Activated CD4-positive, alpha-beta T cell treated with anti-CD3 and anti-CD28 coated beads for 36 hours (primary cell): ENCODE measurements at regions not wholly inside any gene's neighbourhood (a gene's known extent, or its start where the extent isn't known, plus 50 kb on each side); places are given as distances from the start of the nearest gene placed in this dataset.

Source experiments
- ATAC-seq: fragments of 200-7000 bp; cut with Tn5 transposase; one replicate; pipeline ENCODE4 v1.10.0; 2021; ENCODE audit warnings: mild to moderate bottlenecking, moderate library complexity
- CTCF ChIA-PET: fragments of 350-600 bp; sonication (Branson Sonifier 250); formaldehyde crosslinking; loops from one replicate; lab custom pipeline; 2021; ENCODE audit warnings: antibody characterized with exemption; lab: Charles Lee
- POLR2A ChIA-PET: fragments of 350-600 bp; sonication (Branson Sonifier 250); formaldehyde crosslinking; loops from one replicate; lab custom pipeline; 2021; ENCODE audit warnings: antibody characterized with exemption, inconsistent platforms; lab: Charles Lee
- DNase-seq: peaks from one replicate; pipeline ENCODE4 v3.0.0-alpha.2; 2020
- H3K27ac Mint-ChIP-seq: one replicate; pipeline ENCODE4 v1.8.0; 2021; ENCODE audit warnings: mixed read lengths
- H3K27me3 Mint-ChIP-seq: one replicate; pipeline ENCODE4 v1.8.0; 2021; ENCODE audit warnings: mixed read lengths
- H3K36me3 Mint-ChIP-seq: one replicate; pipeline ENCODE4 v1.8.0; 2021; ENCODE audit warnings: low read depth, mixed read lengths
- H3K4me1 Mint-ChIP-seq: one replicate; pipeline ENCODE4 v1.8.0; 2021; ENCODE audit warnings: mixed read lengths
- H3K4me3 Mint-ChIP-seq: one replicate; pipeline ENCODE4 v1.8.0; 2021; ENCODE audit warnings: mild to moderate bottlenecking, moderate library complexity, mixed read lengths
- H3K9me3 Mint-ChIP-seq: one replicate; pipeline ENCODE4 v1.8.0; 2021; ENCODE audit warnings: low read depth, mixed read lengths
- intact Hi-C, 2 experiments: fragments of 100-400 bp; cut with DNase I in 1 of 2; cut with micrococcal nuclease in 1 of 2; formaldehyde crosslinking; loops; one replicate each; pipeline versions ENCODE4 v1.14.2 to v1.15.1; 2022 to 2024; cut with DNase I, micrococcal nuclease

DNA sequence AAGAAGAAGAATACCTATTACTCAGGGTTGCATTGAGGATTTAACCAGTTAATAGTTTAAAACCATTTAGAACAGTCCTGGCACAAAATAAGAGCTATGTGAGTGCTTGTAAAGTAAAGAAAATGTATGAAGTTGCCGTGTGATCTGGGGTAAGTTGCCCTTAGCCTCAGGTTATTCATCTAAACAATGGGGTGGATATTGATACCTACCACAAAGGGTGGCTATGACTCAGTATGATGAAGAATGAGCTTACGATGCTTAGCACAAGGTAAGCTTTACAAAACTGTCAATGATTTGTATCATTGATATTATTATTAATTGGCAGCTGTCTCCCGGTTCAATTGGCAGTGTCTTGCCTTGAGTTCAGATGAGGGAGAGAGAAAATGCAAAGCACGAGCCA lies 149.4 kb upstream of the PITX1 start:
- ChIA-PET POLR2A (no interaction called here), CTCF (interaction anchor here (0.7 to 0.9 kb wide), 3 partner anchors 81 to 715 kb away, joined by 3 to 5 read pairs (median 4); no protein-coding TSS in a partner anchor)
- H3K4me3 Mint-ChIP-seq: no peak overlapping the region
- DNase-seq (no peak), ATAC-seq (no peak)
- no peaks in the 10 kb centered on the region for H3K36me3 Mint-ChIP-seq
- H3K9me3 Mint-ChIP-seq: no peaks in the 10 kb centered on the region
- intact Hi-C loops: no loop called here
- peaks cover 6% of the 10 kb centered on the region for H3K4me1 Mint-ChIP-seq
- H3K27ac Mint-ChIP-seq: no peak overlapping the region
- H3K27me3 Mint-ChIP-seq: no peaks in the 10 kb centered on the region

DNA sequence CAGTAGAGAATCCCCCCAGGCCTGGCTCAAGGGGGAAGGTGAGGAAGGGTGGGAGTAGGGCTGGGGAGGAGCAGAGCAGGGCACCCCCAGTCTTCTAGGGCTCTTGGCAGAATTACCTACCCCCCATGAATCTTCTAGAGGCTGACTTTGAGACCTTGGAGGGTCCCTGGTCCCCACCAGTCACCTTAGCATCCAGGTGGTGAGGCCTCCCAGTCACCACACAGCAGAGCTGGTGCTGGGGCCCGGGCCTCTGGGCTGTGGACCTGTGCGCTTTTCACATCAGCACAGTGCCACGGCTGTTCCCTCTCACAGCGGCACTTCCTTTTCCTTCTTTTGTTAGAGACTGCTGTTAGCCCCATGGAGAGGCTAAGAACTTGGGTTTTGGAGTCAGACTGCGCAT lies 148.6 kb upstream of the PITX1 start:
- intact Hi-C loops: no loop called here
- ATAC-seq (no peak), DNase-seq (no peak)
- Mint-ChIP-seq H3K4me1 (peaks cover 6% of the 10 kb centered on the region), H3K27ac (no peak overlapping the region), H3K36me3 (no peaks in the 10 kb centered on the region), H3K27me3 (no peaks in the 10 kb centered on the region), H3K9me3 (no peaks in the 10 kb centered on the region), H3K4me3 (no peak overlapping the region)
- POLR2A ChIA-PET: no interaction called here
- CTCF ChIA-PET: interaction anchor here (0.9 to 1.3 kb wide), 2 partner anchors 19 to 266 kb away, joined by 3 to 5 read pairs; no protein-coding TSS in a partner anchor

DNA sequence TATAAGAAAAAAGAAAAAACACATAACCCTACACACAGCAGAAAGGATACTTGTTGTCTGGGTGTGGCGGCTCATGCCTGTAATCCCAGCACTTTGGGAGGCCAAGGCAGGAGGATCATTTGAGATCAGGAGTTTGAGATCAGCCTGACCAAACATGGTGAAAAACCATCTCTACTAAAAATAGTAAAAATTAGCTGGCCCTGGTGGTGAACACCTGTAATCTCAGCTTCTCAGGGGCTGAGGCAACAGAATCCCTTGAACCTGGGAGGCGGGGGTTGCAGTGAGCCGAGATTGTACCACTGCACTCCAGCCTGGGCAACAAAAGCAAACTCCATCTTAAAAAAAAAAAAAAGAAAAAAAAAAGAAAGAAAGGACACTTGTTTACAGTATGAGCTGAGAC lies 147.6 kb upstream of the PITX1 start:
- H3K4me3 Mint-ChIP-seq: no peak overlapping the region
- no peaks in the 10 kb centered on the region for H3K27me3 Mint-ChIP-seq
- peaks cover 6% of the 10 kb centered on the region for H3K4me1 Mint-ChIP-seq
- intact Hi-C loops: no loop called here
- ChIA-PET POLR2A (no interaction called here), CTCF (interaction anchor here (0.7 to 1.3 kb wide), 3 partner anchors 10 to 120 kb away, joined by 3 to 5 read pairs (median 3); no protein-coding TSS in a partner anchor)
- no peak for DNase-seq
- no peak for ATAC-seq
- no peak overlapping the region for H3K27ac Mint-ChIP-seq
- H3K36me3 Mint-ChIP-seq: no peaks in the 10 kb centered on the region
- no peaks in the 10 kb centered on the region for H3K9me3 Mint-ChIP-seq

DNA sequence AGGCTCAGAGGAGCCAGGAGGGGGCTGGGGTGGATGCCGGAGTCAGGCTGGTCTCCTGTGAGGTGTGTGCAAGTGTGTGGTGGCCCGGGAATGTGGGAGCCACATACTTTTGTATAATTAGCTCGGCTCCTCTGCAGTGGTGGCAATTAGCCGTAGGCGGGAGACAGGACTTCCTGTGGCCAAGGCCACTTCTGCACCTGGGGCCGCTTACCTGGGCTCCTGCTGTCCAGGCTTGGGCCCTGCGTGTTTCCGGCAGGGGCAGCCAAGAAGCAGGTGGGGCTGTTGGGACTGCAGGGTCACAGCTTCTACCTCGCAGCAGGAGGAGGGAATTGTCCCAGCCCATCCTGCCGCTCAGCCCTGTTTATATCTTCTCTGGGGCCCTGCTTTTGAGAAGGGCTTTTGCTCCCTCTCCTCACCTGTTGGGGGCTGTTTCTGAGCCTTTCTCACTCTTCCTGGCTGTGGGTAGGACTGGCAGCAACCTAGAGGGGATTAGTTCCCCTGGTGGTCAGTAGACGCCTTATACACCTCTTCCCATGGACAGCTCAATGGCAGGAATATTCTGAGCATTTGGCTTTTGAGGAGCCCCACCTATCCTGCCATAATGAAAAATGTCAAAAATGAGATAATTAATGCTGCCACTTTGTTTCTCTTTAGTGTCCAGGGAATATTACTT lies 145.4 kb upstream of the PITX1 start:
- H3K9me3 Mint-ChIP-seq: no peaks in the 10 kb centered on the region
- H3K27me3 Mint-ChIP-seq: no peaks in the 10 kb centered on the region
- CTCF ChIA-PET: no interaction called here
- no peak overlapping the region for H3K27ac Mint-ChIP-seq
- no peak for DNase-seq
- no peak overlapping the region for H3K4me3 Mint-ChIP-seq
- POLR2A ChIA-PET: no interaction called here
- intact Hi-C loops: no loop called here
- H3K36me3 Mint-ChIP-seq: no peaks in the 10 kb centered on the region
- no peak for ATAC-seq
- no peaks in the 10 kb centered on the region for H3K4me1 Mint-ChIP-seq

DNA sequence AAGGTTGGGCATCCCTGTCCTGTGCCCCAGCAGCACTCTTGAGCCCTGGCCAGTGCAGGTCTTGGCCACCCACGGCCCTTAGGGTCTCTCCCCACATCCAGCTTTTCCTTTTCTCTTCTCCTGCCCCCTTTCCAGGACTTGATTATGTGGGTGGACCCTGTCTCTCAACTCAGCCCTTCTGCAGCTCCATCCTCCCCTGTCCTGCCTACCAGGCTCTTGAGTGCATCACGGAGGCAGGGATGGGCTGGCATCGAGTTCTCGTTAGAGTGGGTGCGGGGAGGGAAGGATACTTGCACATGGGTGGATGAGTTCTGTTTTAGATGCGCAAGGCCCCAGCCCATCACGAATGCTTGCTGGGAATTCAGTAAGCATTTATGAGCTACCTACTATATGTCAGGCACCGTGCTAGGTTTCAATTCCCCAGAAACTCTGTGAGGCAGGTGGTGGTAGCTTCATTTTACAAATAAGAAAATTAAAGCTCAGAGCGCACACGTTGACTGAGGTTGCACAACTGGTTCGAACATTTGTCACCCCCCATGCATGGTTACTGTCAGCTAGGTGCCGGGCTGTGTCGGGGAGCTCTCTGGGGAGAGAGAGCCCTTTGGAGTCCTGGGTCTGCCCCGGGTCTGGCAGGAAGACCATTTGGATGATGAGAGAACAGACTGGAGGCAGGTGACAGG lies 144.6 kb upstream of the PITX1 start:
- H3K27me3 Mint-ChIP-seq: no peaks in the 10 kb centered on the region
- ChIA-PET POLR2A (no interaction called here), CTCF (no interaction called here)
- no peaks in the 10 kb centered on the region for H3K4me1 Mint-ChIP-seq
- H3K4me3 Mint-ChIP-seq: no peak overlapping the region
- no peak overlapping the region for H3K27ac Mint-ChIP-seq
- intact Hi-C loops: no loop called here
- no peaks in the 10 kb centered on the region for H3K36me3 Mint-ChIP-seq
- H3K9me3 Mint-ChIP-seq: no peaks in the 10 kb centered on the region
- ATAC-seq (no peak), DNase-seq (no peak)

DNA sequence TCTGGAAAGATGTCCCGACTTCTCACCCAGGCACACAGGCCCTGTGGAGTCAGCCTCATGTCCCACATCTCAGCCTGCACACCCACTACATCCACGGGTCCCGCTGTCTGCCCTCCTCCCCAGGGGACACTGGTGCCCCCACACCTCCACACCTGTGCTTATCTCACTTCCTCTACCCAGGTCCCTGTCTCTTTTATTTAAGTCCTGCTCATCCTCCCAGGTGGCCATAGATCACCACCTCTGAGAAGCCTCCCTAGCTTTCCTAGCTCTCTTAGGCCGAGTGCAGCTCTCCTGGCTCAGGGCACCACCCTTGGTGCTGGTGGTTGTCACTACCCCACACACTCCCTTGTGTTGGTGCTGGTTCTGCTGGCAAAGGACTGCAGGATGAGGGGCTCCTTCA lies 143.6 kb upstream of the PITX1 start:
- Mint-ChIP-seq H3K36me3 (no peaks in the 10 kb centered on the region), H3K27ac (no peak overlapping the region), H3K4me3 (no peak overlapping the region), H3K27me3 (peaks cover 1% of the 10 kb centered on the region), H3K4me1 (no peaks in the 10 kb centered on the region), H3K9me3 (no peaks in the 10 kb centered on the region)
- intact Hi-C loops: no loop called here
- ATAC-seq: no peak
- CTCF ChIA-PET: interaction anchor here (1.2 kb wide), 1 partner anchor 14 kb away, joined by 4 read pairs; no protein-coding TSS in a partner anchor
- DNase-seq: no peak
- POLR2A ChIA-PET: no interaction called here

DNA sequence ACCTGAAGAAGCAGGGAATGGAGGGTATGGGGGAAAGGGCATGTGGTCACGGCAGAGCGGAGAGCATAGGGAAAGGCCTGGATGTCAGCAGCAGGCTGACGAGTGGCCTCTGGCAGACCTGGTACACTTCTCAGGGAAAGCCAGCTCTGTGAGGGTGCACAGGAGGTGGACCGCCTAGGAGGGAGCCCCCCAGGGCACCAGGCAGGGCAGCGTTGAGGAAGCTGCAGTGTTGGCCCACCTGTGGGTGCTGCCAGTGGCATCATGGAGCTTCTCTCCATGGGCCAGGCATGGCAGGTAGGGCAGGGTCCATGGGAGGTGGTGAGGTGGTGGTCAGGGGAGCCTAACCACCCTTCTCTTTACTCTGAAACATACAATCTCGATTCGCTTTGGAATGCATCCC lies 143.0 kb upstream of the PITX1 start:
- ChIA-PET CTCF (interaction anchor here (1.1 to 1.2 kb wide), 2 partner anchors 11 to 15 kb away, joined by 3 to 4 read pairs; no protein-coding TSS in a partner anchor), POLR2A (no interaction called here)
- H3K36me3 Mint-ChIP-seq: no peaks in the 10 kb centered on the region
- ATAC-seq (no peak), DNase-seq (no peak)
- H3K27me3 Mint-ChIP-seq: peaks cover 3% of the 10 kb centered on the region
- no peak overlapping the region for H3K4me3 Mint-ChIP-seq
- intact Hi-C loops: no loop called here
- H3K27ac Mint-ChIP-seq: no peak overlapping the region
- H3K9me3 Mint-ChIP-seq: no peaks in the 10 kb centered on the region
- H3K4me1 Mint-ChIP-seq: no peaks in the 10 kb centered on the region

DNA sequence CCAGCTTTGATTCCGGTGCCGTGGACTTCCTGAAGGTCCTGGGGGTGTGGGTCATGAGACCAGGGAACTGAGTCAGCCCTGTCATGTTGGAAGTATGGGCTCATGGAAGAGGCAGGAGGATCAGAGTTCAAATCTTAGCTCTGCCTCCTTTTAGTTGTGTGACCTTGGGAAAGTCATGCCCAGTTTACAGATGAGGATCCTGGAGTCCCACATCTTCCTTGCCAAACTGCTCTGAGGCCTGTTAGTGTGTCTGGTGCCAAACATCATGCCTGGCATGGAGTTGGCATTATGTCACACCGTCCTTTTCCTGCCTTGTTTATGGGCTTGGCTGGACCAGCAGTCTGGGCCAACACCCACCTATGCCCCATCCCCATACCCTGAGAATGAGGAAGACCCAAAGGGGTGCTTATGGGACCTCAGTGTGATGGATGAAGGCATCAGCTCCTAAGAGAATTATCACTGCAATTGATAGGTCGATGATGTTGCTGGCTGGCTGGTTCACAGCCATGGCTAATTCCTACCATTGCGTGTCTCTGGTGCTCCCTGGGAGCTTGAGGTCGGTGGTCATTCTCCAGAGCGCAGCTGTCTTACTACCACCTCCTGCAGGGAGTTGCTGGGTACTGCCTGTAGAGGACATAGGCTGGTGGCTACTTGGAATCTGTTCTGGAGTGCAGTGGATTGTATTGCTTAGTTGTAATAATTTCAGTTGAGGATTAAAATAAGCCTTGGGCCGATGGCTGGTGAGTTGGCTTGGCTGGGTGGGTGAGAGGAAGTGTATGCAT lies 140.5 kb upstream of the PITX1 start:
- ChIA-PET CTCF (no interaction called here), POLR2A (no interaction called here)
- peaks cover 8% of the 10 kb centered on the region for H3K27me3 Mint-ChIP-seq

DNA sequence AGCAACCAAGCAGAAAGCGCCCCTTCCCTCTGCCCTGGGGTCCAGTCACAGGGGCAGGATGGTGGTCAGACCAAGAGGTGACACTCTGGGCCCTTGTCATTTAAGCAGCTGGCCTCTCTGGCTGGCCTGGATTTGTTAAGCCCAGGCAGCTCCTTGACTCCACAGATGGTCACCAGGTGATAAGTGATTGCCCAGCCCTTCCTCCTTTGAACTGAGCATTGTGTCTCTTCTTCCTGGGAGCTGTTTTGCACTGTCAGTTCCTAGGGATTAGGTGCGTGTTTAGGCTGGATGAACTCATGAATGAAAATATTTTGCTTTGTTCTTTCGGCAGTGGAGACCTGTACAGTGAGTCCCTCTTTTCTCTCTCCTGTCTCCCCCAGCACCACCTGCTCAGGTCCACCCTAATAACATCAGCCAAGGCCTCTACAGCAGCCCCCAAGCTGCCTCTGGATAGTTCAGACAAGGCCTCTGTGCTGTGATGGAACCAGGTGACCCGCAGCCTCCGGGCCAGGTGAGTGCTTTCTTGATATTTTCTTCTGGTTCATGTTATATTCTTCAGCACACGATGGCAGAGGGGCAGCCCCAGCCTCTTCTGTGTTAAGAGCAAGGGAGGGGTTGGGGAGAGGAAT lies 139.7 kb upstream of the PITX1 start:
- ATAC-seq: no peak
- ChIA-PET POLR2A (no interaction called here), CTCF (no interaction called here)
- H3K36me3 Mint-ChIP-seq: no peaks in the 10 kb centered on the region
- peaks cover 11% of the 10 kb centered on the region for H3K27me3 Mint-ChIP-seq
- intact Hi-C loops: no loop called here
- DNase-seq: no peak
- H3K27ac Mint-ChIP-seq: no peak overlapping the region
- no peaks in the 10 kb centered on the region for H3K9me3 Mint-ChIP-seq
- H3K4me1 Mint-ChIP-seq: no peaks in the 10 kb centered on the region
- H3K4me3 Mint-ChIP-seq: no peak overlapping the region

More for the DNA sequence above, 140.5 kb upstream of the PITX1 start:
- intact Hi-C loops: no loop called here
- ATAC-seq (no peak), DNase-seq (no peak)
- Mint-ChIP-seq H3K36me3 (no peaks in the 10 kb centered on the region), H3K27ac (no peak overlapping the region), H3K4me3 (no peak overlapping the region), H3K9me3 (no peaks in the 10 kb centered on the region), H3K4me1 (no peaks in the 10 kb centered on the region)

DNA sequence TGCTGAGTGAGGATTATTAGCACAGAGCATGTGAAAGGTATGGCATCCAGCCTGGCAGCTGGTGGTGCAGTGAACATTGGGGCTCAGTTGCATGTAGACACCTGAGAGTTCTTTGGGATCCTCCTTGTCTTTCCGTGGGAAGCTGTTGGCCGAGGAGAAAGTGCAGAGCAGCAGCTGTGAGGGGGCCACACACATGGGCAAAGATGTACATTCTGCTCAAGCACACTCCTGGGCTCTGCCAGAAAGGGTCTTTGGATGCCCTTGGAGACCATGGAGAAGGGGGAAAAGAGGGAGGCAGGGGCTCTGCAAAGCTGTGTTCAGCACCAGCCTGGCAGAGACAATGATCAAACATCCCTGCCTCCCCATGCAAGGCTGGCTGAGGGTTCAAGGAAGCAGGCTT lies 138.7 kb upstream of the PITX1 start:
- Mint-ChIP-seq H3K27ac (no peak overlapping the region), H3K9me3 (no peaks in the 10 kb centered on the region), H3K36me3 (no peaks in the 10 kb centered on the region), H3K27me3 (peaks cover 15% of the 10 kb centered on the region), H3K4me3 (no peak overlapping the region), H3K4me1 (no peaks in the 10 kb centered on the region)
- ChIA-PET POLR2A (no interaction called here), CTCF (no interaction called here)
- DNase-seq (no peak), ATAC-seq (no peak)
- intact Hi-C loops: no loop called here

DNA sequence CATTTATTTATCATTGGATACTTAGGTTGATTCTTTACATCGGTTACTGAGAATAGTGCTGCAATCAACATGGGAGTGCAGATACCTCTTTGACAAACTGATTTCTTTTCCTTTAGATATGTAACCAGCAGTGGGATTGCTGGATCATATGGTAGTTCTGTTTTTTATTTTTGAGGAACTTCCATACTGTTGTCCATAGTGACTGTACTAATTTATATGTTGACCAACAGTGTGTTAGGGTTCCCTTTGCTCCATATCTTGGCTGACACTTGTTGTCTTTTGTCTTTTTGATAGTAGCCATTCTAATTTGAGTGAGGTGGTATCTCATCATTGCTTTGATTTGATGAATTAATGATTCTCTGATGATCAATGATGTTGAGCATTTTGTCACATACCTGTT lies 137.3 kb upstream of the PITX1 start:
- H3K27me3 Mint-ChIP-seq: peaks cover 21% of the 10 kb centered on the region
- H3K36me3 Mint-ChIP-seq: no peaks in the 10 kb centered on the region
- CTCF ChIA-PET: no interaction called here
- no peaks in the 10 kb centered on the region for H3K4me1 Mint-ChIP-seq
- POLR2A ChIA-PET: no interaction called here
- H3K4me3 Mint-ChIP-seq: no peak overlapping the region
- ATAC-seq (no peak), DNase-seq (no peak)
- H3K9me3 Mint-ChIP-seq: no peaks in the 10 kb centered on the region
- H3K27ac Mint-ChIP-seq: no peak overlapping the region
- intact Hi-C loops: no loop called here
